ENCODE measurements at regions not wholly inside any gene's neighbourhood (a gene's known extent, or its start where the extent isn't known, plus 50 kb on each side); places are given as distances from the start of the nearest gene placed in this dataset.

- no peak for DNase-seq (ENCODE audit: low spot score)
Observed at GRCh38 chr1:56313560-56313959, 265.8 kb downstream of the PLPP3 start.

GRCh38 chr1:56311766-56312165 lies 267.6 kb downstream of the PLPP3 start:
- no peak for DNase-seq (ENCODE audit: low spot score)

GRCh38 chr1:56310945-56311344 lies 268.4 kb downstream of the PLPP3 start:
- DNase-seq (ENCODE audit: low spot score), result no peak

GRCh38 chr1:56309065-56309464 lies 270.3 kb downstream of the PLPP3 start:
- no peak for DNase-seq (ENCODE audit: low spot score)

GRCh38 chr1:56304975-56305374 lies 274.4 kb downstream of the PLPP3 start:
- DNase-seq (ENCODE audit: low spot score), result no peak

- no peak for DNase-seq (ENCODE audit: low spot score)
Observed at GRCh38 chr1:56303805-56304204, 275.6 kb downstream of the PLPP3 start.

GRCh38 chr1:56302878-56303277 lies 276.5 kb downstream of the PLPP3 start:
- no peak for DNase-seq (ENCODE audit: low spot score)

- DNase-seq (ENCODE audit: low spot score), result no peak
Observed at GRCh38 chr1:56301791-56302190, 277.6 kb downstream of the PLPP3 start.

- no peak for DNase-seq (ENCODE audit: low spot score)
Observed at GRCh38 chr1:56300836-56301235, 278.5 kb downstream of the PLPP3 start.

- no peak for DNase-seq (ENCODE audit: low spot score)
Observed at GRCh38 chr1:56298866-56299265, 280.5 kb downstream of the PLPP3 start.

GRCh38 chr1:56297904-56298303 lies 281.5 kb downstream of the PLPP3 start:
- DNase-seq (ENCODE audit: low spot score), result no peak

- no peak for DNase-seq (ENCODE audit: low spot score)
Observed at GRCh38 chr1:56297208-56297607, 282.2 kb downstream of the PLPP3 start.

GRCh38 chr1:56295949-56296929 lies 283.1 kb downstream of the PLPP3 start:
- DNase-seq (ENCODE audit: low spot score), result no peak

GRCh38 chr1:56291374-56291919 lies 287.9 kb downstream of the PLPP3 start:
- no peak for DNase-seq (ENCODE audit: low spot score)

- DNase-seq (ENCODE audit: low spot score), result no peak
Observed at GRCh38 chr1:56289260-56289659, 290.1 kb downstream of the PLPP3 start.

- DNase-seq (ENCODE audit: low spot score), result no peak
Observed at GRCh38 chr1:56287721-56288120, 291.6 kb downstream of the PLPP3 start.

GRCh38 chr1:56286956-56287355 lies 292.4 kb downstream of the PLPP3 start:
- no peak for DNase-seq (ENCODE audit: low spot score)

- no peak for DNase-seq (ENCODE audit: low spot score)
Observed at GRCh38 chr1:56286506-56286905, 292.9 kb downstream of the PLPP3 start.

- DNase-seq (ENCODE audit: low spot score), result no peak
Observed at GRCh38 chr1:56285554-56286402, 293.6 kb downstream of the PLPP3 start.

- no peak for DNase-seq (ENCODE audit: low spot score)
Observed at GRCh38 chr1:56284928-56285327, 294.4 kb downstream of the PLPP3 start.

GRCh38 chr1:56278061-56278460 lies 301.3 kb downstream of the PLPP3 start:
- no peak for DNase-seq (ENCODE audit: low spot score)

- DNase-seq (ENCODE audit: low spot score), result no peak
Observed at GRCh38 chr1:56268519-56269140, 310.7 kb downstream of the PLPP3 start.

All from LoVo (cell line).